ENCODE measurements at regions not wholly inside any gene's neighbourhood (a gene's known extent, or its start where the extent isn't known, plus 50 kb on each side); places are given as distances from the start of the nearest gene placed in this dataset.

GRCh38 chr5:152124409-152125041, 199.9 kb upstream of the GLRA1 start:
- TF ChIP-seq, protein P1, sequence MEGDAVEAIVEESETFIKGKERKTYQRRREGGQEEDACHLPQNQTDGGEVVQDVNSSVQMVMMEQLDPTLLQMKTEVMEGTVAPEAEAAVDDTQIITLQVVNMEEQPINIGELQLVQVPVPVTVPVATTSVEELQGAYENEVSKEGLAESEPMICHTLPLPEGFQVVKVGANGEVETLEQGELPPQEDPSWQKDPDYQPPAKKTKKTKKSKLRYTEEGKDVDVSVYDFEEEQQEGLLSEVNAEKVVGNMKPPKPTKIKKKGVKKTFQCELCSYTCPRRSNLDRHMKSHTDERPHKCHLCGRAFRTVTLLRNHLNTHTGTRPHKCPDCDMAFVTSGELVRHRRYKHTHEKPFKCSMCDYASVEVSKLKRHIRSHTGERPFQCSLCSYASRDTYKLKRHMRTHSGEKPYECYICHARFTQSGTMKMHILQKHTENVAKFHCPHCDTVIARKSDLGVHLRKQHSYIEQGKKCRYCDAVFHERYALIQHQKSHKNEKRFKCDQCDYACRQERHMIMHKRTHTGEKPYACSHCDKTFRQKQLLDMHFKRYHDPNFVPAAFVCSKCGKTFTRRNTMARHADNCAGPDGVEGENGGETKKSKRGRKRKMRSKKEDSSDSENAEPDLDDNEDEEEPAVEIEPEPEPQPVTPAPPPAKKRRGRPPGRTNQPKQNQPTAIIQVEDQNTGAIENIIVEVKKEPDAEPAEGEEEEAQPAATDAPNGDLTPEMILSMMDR (IDR thresholded peaks at IDR 0.05) = no peak
- TF ChIP-seq ZFX (IDR thresholded peaks at IDR 0.05; ENCODE audit: borderline replicate concordance) = no peak

All from 22Rv1 (cell line).